GM18520 (cell line): ENCODE measurements at regions not wholly inside any gene's neighbourhood (a gene's known extent, or its start where the extent isn't known, plus 50 kb on each side); places are given as distances from the start of the nearest gene placed in this dataset.

Source experiments
- ATAC-seq: cut with Tn5 transposase; IDR thresholded peaks from one replicate; pipeline ENCODE4 v1.9.1; 2021; ENCODE audit not compliant: unreplicated experiment

GRCh38 chr5:167598166-167598565 is 693.3 kb upstream of the WWC1 start:
- no peak for ATAC-seq

- no peak for ATAC-seq
Observed at GRCh38 chr5:167602067-167602466, 689.4 kb upstream of the WWC1 start.

- ATAC-seq: no peak
Observed at GRCh38 chr5:167603135-167603534, 688.3 kb upstream of the WWC1 start.

GRCh38 chr5:167608390-167609272 is 682.8 kb upstream of the WWC1 start:
- no peak for ATAC-seq

GRCh38 chr5:167614294-167615021 is 677.0 kb upstream of the WWC1 start:
- no peak for ATAC-seq

- no peak for ATAC-seq
Observed at GRCh38 chr5:167616043-167616890, 675.2 kb upstream of the WWC1 start.

- no peak for ATAC-seq
Observed at GRCh38 chr5:167623354-167623753, 668.1 kb upstream of the WWC1 start.

GRCh38 chr5:167624053-167624452 is 667.4 kb upstream of the WWC1 start:
- ATAC-seq: no peak

GRCh38 chr5:167626341-167627123 is 664.9 kb upstream of the WWC1 start:
- no peak for ATAC-seq

GRCh38 chr5:167629634-167630033 is 661.8 kb upstream of the WWC1 start:
- ATAC-seq: no peak

GRCh38 chr5:167631191-167631590 is 660.3 kb upstream of the WWC1 start:
- ATAC-seq: no peak

- no peak for ATAC-seq
Observed at GRCh38 chr5:167633114-167633513, 658.3 kb upstream of the WWC1 start.

GRCh38 chr5:167633931-167634341 is 657.5 kb upstream of the WWC1 start:
- no peak for ATAC-seq

- no peak for ATAC-seq
Observed at GRCh38 chr5:167634432-167634831, 657.0 kb upstream of the WWC1 start.

- no peak for ATAC-seq
Observed at GRCh38 chr5:167638816-167639215, 652.6 kb upstream of the WWC1 start.

- no peak for ATAC-seq
Observed at GRCh38 chr5:167639273-167639672, 652.2 kb upstream of the WWC1 start.

- no peak for ATAC-seq
Observed at GRCh38 chr5:167639766-167640165, 651.7 kb upstream of the WWC1 start.

GRCh38 chr5:167642181-167642580 is 649.3 kb upstream of the WWC1 start:
- no peak for ATAC-seq

- ATAC-seq: no peak
Observed at GRCh38 chr5:167642779-167643517, 648.5 kb upstream of the WWC1 start.
